ENCODE measurements at regions not wholly inside any gene's neighbourhood (a gene's known extent, or its start where the extent isn't known, plus 50 kb on each side); places are given as distances from the start of the nearest gene placed in this dataset.

DNA sequence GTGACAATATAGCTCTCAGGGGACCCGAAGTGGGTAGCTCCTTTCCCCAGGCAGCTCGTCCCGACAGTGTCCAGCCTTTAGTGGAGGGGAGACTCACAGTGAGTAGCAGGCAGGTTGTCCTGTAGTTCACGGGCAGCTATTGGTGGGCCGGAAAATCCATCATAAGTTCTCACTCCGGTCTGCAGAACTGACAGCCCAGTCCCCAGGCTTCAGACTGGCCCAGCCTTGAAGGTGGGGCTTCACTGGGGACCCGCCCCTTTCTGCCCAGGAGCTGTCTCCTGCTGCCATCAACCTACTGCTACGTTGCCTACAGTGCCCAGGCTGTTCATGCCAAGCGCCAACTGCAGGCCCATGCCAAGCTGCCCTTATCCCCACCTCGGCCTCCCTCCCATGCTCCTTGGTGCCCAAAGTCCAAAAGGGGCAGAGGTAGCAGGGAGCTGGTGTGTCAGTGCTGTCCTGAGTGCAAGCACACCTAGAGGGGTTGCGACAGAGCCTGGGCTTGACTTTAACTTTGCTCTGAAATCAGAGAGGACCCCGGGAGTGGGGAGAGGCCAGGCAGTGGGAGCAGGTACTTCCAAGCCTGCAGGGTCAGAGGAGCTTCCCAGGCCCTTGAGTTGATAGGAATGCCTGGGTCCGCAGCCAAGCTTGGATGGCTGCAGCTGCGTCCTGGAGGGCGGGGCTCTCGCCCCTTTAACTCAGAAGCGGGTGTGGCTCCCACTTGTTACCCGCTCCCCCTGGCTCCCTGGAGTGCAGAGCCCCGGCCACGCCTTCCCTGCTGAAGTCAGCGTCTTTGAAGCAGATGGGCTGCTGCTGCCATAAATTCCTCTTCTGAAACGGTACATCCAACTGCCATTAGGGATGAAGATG, 1144.3 kb upstream of the NCAM2 start:
- Histone ChIP-seq H3K4me1 (ENCODE audit: control insufficient read depth in 1 of 2, insufficient read depth in 2 of 2, low read length in 2 of 2) (no peaks in the 10 kb centered on the region), H3K27ac (ENCODE audit: low read depth, low read length) (no peak overlapping the region), H3K27me3 (ENCODE audit: insufficient read depth, low read length) (no peaks in the 10 kb centered on the region), H4K20me1 (ENCODE audit: insufficient read depth) (no peaks in the 10 kb centered on the region), H2AFZ (ENCODE audit: low read depth, low read length, poor library complexity, severe bottlenecking) (no peak overlapping the region), H3K79me2 (ENCODE audit: insufficient read depth, low read length) (no peaks in the 10 kb centered on the region), H3K4me3 (replicated peaks in 1 of 2; ENCODE audit: low read depth in 1 of 2, low read length in 2 of 2) (no peak overlapping the region), H3K9me3 (ENCODE audit: control insufficient read depth in 1 of 2, insufficient read depth in 1 of 2, low read depth in 1 of 2, low read length in 2 of 2) (peaks cover 10 to 34% of the 10 kb centered on the region in 2 experiments; a peak in 3 of 4 replicates), H3K4me2 (ENCODE audit: low read length) (no peak overlapping the region), H3K9me2 (ENCODE audit: insufficient read depth) (no peaks in the 10 kb centered on the region), H3K36me3 (ENCODE audit: control insufficient read depth in 1 of 2, insufficient read depth in 2 of 2, low read length in 2 of 2) (no peaks in the 10 kb centered on the region), H3K9ac (ENCODE audit: low read length) (no peak overlapping the region)
- ChIA-PET POLR2A (no interaction called here), RAD21 (ENCODE audit: low non-redundant PET in 1 of 2, low total read pairs in 2 of 2, uncharacterized antibody in 2 of 2, unreplicated experiment in 2 of 2) (no interaction called here), CTCF (no interaction called here)
- intact Hi-C loops (cut with micrococcal nuclease): no loop called here
- ATAC-seq (no peak), DNase-seq (ENCODE audit: low read depth, low spot score) (no peak)
- BruUV-seq (replicated peaks): no TSS peak
- TF ChIP-seq CBX3 (IDR thresholded peaks at IDR 0.05; ENCODE audit: low read depth) (no peak), EZH2phosphoT487 (IDR thresholded peaks at IDR 0.05; ENCODE audit: borderline replicate concordance) (no peak), SP1 (IDR thresholded peaks at IDR 0.05; ENCODE audit: low read depth) (no peak), EGR1 (IDR thresholded peaks at IDR 0.05; ENCODE audit: low read depth) (no peak), SRF (IDR thresholded peaks at IDR 0.05; ENCODE audit: low read depth) (no peak), SIN3A (IDR thresholded peaks at IDR 0.05; ENCODE audit: low read depth) (no peak), JUND (IDR thresholded peaks at IDR 0.05) (no peak), RAD21 (IDR thresholded peaks at IDR 0.05; ENCODE audit: low read depth) (no peak), POLR2A (IDR thresholded peaks at IDR 0.05; ENCODE audit: borderline replicate concordance, extremely low read depth, insufficient read depth, insufficient read length) (no peak), ZFX (IDR thresholded peaks at IDR 0.05) (no peak), ELF1 (IDR thresholded peaks at IDR 0.05; ENCODE audit: borderline replicate concordance, low read depth) (no peak), ZNF274 (IDR thresholded peaks at IDR 0.05; ENCODE audit: low read depth, low read length) (no peak), CEBPB (IDR thresholded peaks at IDR 0.05; ENCODE audit: low read depth) (no peak), TCF7L2 (IDR thresholded peaks at IDR 0.05; ENCODE audit: borderline replicate concordance, extremely low read depth, insufficient read depth, insufficient read length) (no peak)
- TF ChIP-seq, protein P1, sequence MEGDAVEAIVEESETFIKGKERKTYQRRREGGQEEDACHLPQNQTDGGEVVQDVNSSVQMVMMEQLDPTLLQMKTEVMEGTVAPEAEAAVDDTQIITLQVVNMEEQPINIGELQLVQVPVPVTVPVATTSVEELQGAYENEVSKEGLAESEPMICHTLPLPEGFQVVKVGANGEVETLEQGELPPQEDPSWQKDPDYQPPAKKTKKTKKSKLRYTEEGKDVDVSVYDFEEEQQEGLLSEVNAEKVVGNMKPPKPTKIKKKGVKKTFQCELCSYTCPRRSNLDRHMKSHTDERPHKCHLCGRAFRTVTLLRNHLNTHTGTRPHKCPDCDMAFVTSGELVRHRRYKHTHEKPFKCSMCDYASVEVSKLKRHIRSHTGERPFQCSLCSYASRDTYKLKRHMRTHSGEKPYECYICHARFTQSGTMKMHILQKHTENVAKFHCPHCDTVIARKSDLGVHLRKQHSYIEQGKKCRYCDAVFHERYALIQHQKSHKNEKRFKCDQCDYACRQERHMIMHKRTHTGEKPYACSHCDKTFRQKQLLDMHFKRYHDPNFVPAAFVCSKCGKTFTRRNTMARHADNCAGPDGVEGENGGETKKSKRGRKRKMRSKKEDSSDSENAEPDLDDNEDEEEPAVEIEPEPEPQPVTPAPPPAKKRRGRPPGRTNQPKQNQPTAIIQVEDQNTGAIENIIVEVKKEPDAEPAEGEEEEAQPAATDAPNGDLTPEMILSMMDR (IDR thresholded peaks at IDR 0.05 in 2 of 3, conservative IDR thresholded peaks at IDR 0.05 in 1 of 3; ENCODE audit: borderline replicate concordance in 1 of 3, insufficient read depth in 1 of 3, low read depth in 2 of 3, low read length in 2 of 3): no peak
- TF ChIP-seq, protein P2, sequence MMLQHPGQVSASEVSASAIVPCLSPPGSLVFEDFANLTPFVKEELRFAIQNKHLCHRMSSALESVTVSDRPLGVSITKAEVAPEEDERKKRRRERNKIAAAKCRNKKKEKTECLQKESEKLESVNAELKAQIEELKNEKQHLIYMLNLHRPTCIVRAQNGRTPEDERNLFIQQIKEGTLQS (IDR thresholded peaks at IDR 0.05): no peak
- TF ChIP-seq, protein P3, sequence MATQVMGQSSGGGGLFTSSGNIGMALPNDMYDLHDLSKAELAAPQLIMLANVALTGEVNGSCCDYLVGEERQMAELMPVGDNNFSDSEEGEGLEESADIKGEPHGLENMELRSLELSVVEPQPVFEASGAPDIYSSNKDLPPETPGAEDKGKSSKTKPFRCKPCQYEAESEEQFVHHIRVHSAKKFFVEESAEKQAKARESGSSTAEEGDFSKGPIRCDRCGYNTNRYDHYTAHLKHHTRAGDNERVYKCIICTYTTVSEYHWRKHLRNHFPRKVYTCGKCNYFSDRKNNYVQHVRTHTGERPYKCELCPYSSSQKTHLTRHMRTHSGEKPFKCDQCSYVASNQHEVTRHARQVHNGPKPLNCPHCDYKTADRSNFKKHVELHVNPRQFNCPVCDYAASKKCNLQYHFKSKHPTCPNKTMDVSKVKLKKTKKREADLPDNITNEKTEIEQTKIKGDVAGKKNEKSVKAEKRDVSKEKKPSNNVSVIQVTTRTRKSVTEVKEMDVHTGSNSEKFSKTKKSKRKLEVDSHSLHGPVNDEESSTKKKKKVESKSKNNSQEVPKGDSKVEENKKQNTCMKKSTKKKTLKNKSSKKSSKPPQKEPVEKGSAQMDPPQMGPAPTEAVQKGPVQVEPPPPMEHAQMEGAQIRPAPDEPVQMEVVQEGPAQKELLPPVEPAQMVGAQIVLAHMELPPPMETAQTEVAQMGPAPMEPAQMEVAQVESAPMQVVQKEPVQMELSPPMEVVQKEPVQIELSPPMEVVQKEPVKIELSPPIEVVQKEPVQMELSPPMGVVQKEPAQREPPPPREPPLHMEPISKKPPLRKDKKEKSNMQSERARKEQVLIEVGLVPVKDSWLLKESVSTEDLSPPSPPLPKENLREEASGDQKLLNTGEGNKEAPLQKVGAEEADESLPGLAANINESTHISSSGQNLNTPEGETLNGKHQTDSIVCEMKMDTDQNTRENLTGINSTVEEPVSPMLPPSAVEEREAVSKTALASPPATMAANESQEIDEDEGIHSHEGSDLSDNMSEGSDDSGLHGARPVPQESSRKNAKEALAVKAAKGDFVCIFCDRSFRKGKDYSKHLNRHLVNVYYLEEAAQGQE (IDR thresholded peaks at IDR 0.05; ENCODE audit: low read depth): no peak
- TF ChIP-seq, protein P4, sequence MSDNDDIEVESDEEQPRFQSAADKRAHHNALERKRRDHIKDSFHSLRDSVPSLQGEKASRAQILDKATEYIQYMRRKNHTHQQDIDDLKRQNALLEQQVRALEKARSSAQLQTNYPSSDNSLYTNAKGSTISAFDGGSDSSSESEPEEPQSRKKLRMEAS (IDR thresholded peaks at IDR 0.05): no peak

Measured in HCT116 (cell line).